M059J (cell line): ENCODE measurements at regions not wholly inside any gene's neighbourhood (a gene's known extent, or its start where the extent isn't known, plus 50 kb on each side); places are given as distances from the start of the nearest gene placed in this dataset.

Experiments used
- DNase-seq: peaks from one replicate; pipeline ENCODE4 v3.0.0-alpha.2; 2012; ENCODE audit warnings: low read depth

DNA sequence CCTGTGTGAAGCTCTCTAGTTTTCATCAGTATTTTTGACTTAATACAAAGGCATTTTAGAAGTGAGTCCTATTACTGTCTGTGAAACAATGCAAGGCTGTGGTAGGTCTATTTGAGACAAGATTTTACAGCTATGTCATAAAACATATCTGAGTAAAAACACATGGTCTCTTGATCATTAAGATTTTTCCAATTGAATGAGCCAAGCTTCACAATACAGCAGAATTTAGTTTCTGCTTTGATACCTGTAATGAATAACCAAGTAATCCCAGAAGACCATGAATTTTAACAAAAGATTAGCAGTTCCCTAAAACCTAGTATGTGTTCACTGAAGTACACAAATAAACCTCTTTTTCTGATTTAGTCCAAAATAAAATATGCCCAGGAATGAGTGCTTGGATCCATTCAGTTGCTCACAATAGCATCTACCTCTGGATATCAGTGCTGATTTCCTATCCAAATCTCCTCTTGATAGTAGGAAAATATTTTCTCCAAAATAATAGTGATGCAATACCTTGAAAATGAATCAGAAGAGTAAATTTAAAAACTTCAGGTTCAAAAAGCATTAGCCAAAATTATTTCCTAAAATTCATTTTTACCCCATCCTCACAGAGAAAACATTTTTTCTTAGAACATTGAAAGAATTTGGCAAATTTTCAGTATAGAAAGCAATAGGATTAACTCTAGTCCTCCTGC is 533.5 kb upstream of the SGCG start:
- DNase-seq, result no peak

DNA sequence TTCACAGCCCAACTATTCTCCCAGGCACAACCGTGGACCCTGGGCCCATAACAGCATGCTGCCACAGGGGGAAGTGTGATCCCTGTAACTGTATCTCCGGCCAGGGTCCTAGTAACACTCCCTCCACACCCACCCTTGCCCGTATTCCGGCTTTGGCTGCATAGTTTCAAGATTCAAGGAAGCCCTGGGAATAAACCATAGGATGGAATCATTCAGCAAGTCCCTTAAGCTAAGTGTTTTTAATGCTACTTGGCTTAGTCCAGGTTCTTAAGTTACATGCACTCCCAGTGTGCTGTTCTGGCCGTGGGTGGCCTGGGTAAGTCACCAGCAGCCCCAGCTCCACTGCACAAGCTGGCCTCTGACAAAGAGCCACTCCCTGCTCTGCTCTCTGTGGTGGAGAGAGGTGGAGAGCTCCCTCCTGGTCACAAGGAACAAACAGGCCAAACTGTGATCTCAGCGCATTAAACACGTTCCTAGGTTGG is 532.4 kb upstream of the SGCG start:
- no peak for DNase-seq

DNA sequence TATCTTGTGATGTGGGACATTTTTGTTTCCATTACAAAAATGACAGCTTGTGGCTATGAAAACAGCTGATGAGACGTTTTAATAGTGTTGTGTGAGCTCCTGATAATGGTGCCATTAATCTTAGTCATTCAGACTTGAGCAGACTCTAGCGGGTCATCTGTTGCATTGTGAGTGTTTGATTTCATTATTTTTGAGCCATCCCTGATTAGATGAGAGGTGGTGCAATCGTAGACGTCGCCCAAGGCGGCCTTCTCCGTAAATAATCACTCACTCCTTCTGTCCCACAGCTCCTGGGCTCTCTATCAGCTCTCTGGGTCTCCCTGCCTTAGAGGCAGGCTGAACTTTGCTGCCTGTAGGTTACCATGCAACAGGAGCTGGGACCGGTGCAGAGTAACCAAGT is 528.0 kb upstream of the SGCG start:
- no peak for DNase-seq

- DNase-seq, result no peak
These were observed 526.9 kb upstream of the SGCG start for GRCh38 chr13:22653866-22654265.

DNA sequence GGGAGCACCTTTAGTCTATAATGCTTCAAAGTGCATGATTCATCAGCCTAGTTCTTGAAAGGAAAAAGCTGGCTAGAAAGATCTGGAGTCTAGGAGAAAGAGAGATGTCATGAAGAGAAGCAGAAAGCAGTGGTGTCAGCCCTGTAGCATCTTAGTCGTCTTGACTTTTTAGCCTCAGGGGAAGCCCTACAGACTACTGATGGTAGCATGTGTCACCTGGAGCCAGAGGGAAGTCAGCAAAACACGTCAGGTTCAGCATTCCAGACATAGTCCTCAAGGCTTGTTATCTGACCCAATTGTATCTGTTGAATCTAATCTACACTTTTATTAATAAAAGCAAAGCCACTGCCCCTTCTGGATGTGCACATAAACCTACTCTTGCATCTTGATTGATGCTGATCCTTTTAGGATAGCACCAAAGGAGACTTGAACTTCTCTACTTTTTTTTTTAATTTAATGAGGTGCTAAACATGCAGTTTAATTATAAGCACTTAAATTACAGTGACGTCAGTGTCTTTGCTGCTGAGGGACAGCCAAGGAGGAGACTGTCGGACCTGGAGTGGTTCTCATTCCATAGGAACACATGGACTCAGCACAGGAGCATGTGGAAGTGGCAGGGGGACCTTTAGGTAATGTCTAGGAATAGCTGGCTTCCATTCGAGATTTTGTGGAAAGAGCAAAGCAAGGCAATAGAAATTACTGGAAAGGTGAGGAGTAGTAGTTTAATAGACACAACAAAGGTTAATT is 525.5 kb upstream of the SGCG start:
- DNase-seq, result no peak

DNA sequence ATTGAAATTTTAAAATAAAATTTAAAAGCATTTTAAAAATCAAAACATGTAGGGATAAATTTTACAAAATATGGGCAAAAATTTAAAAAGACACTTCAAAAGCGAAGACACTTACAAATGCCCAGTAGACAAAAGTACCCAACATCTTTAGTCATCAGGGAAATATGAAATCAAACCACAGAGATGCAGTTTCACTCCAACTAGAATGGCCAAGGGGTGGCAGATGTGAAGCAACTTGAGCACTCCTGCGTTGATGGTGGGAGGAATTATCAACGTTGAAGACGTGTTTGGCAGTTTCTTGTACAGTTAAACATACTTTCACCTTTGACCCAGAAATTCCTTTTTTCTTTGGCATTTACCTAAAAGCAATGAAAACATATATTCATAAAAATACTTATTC is 518.0 kb upstream of the SGCG start:
- DNase-seq, result peak; percentile 2

DNA sequence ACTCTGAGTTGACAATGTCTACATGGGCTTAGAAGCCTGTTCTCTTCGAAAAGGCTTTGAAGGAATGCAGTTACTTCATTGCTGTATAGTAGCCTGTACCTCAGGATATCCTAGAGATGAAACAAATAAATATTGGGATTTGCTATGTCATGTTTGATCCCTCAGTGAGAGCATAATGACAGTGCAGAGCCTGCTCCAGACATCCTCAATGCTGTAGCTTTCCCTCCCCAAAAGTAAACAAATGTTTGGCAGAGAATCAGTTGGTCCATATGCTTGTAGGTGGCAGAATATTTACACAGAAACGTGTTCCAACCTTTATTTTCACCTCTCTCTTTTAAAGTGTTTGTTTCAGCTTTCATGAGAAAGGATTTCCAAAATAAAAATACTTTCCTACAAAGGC is 515.3 kb upstream of the SGCG start:
- DNase-seq, result no peak

DNA sequence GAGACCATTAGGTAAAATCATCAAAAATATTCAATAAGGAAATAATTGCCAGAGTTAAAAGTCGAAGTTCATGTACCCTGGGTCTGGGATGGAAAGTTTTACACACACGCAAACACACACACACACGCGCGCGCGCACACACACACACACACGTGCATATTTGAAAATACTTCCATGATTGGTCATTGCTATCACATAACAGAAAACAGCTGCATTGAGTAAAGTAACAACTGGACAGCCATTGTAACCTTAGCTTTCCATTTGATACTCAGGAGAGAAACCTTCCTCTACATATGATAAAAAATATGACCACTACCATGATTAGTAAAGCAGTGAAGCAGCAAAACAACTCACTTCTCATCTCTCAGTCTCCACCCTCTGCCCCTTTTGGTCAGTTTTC is 490.0 kb upstream of the SGCG start:
- DNase-seq, result no peak

DNA sequence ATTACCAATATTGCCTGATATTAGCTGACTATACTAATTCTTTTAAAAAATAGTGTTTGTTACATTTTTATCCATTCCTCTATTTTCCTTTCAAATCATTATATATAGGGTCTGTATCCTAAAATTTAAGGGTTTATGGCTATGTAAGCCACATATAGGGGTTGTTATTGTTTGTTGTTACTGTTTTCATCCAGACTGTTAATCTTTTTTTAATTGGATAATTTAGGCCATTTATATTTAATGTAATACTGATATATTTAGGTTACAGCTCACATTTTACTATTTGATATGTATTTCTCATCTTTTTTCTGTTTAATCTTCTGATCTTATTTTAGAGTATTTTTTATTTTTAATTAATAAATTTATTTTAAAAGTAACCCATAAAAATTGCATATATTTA is 487.1 kb upstream of the SGCG start:
- no peak for DNase-seq

GRCh38 chr13:22696433-22696832 is 484.3 kb upstream of the SGCG start:
- no peak for DNase-seq

DNA sequence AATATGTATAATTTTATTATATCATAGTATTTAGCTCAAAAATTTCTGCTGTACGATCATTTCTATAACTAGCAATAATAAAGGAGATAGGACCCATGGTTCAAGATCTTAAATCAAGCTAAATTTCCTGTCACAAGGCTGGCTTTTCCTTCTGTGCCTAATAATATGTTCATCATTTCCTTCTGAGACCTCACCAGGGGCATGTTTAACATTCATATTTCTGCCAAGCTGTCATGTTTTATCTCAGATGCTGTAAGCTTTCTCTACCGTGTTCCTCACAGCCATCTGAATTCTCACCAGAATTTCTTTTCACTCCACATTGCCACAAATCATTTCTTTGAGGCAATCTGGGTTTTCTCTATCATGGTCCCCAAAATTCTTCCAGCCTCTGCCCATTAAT is 482.3 kb upstream of the SGCG start:
- no peak for DNase-seq

DNA sequence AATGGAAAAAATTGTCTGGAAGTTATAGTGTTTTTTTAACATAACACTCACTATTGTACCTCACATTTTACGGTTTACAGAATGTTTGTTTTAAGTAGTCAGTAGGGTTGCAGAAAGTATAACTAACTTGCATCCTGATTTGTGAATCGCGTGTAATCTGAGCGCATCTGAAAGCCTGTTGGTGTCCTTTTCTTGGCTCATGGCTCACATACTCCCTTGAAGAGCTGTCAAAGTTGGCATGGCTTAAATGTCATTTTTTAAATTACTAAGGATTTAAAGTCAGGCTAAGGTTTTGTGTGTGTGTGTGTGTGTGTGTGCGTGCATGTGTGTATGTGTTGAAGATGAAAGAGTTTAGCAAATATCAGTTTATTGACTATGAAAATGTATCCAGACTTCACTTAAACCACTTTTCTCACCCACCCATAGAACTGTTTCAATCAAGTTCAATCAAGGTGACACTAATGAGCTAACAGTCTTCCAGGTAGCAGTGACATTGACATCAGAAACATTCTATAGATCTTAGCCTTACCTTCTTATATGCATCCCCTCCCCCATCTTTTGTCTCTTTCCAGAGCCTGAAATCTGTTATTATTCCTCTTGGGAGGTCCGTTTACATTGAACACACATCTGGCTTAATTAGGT is 480.4 kb upstream of the SGCG start:
- no peak for DNase-seq

GRCh38 chr13:22703601-22704209 is 477.1 kb upstream of the SGCG start:
- DNase-seq, result peak; percentile 1

GRCh38 chr13:22707946-22708345 is 472.8 kb upstream of the SGCG start:
- no peak for DNase-seq

- no peak for DNase-seq
These were observed 463.7 kb upstream of the SGCG start for GRCh38 chr13:22717036-22717435.

GRCh38 chr13:22726726-22727125 is 454.1 kb upstream of the SGCG start:
- no peak for DNase-seq

- no peak for DNase-seq
These were observed 445.5 kb upstream of the SGCG start for GRCh38 chr13:22735011-22735995.

DNA sequence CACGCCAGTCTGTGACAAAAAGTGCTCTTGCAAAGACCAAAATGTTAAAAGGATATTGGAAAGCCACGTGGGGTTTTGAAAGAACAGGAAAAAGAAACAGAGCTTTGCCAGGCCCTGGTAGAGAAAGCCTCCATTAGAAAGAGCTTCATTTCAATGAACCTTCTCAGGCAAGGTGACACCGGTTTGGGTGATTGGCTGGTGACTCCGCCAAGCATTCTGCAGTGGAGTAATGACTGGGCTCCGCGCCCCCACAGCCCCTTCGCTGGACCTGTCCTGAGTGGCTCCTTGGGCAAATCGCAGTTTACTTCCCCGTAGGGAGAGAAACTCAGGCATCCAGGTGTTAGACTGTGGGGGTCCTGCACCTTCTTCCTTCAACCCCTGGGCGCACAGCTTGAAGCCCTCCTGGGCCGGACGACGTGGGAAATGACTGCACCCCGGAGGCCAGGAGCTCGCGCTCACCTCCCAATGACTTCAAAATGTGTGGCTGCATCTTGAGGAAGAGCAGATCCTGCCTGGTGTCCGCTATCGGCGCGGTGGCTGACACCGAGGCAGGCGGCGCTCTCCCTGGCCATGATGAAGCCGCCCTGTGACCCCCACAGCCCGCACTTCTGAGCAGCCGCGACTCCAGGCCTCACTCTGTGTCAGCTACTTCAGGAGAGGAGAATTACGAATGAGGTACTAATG is 444.6 kb upstream of the SGCG start:
- DNase-seq, result no peak

- DNase-seq, result no peak
These were observed 444.0 kb upstream of the SGCG start for GRCh38 chr13:22736768-22737092.

DNA sequence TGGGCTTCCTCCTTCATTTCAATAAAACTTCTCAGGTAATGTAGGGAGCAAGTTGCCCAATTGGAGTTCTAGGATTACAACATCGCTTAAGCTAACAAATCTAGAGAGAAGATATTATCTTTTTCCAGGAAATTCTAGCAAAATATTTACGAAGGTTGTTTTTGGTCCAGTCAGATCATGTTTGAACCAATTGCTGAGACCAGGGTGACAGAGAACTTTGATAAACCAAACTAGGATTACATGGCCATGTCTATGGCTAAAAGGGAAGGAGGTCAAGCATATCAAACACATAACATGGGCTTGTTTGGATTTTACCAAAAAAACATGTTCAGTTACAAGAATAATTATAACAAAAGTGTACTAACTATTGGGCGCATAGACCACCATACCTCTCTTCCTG is 442.4 kb upstream of the SGCG start:
- no peak for DNase-seq

DNA sequence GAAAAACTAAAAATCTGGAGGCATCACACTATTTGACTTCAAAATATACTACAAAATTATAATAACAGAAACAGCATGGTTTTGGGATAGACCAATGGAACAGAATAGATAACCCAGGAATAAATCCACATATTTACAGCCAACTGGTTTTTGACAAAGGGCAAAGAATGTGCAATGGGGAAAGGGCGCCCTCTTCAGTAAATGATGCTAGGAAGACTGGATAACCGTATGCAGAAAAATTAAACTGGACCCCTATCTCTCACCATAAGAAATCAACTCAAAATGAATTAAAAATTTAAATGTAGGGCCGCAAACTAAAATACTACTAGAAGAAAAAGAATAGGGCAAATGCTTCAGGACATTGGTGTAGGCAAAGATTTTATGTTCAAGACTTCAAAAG is 440.5 kb upstream of the SGCG start:
- DNase-seq, result no peak
